Esophagus squamous epithelium (tissue), 4 donors: ENCODE measurements at regions not wholly inside any gene's neighbourhood (a gene's known extent, or its start where the extent isn't known, plus 50 kb on each side); places are given as distances from the start of the nearest gene placed in this dataset.

Experiments used
- POLR2A ChIP-seq, 4 donors: fragments of 450-650 bp; IDR thresholded peaks; one replicate each; pipeline ENCODE4 v1.6.1; 2017; ENCODE audit warnings: antibody characterized with exemption in 4 of 4, mild to moderate bottlenecking in 4 of 4, moderate library complexity in 3 of 4
- TF ChIP-seq, protein P1 (sequence below), 6 experiments: fragments of 450-650 bp in 4 of 6; fragments of 200-600 bp in 2 of 6; sonication (generic) in 2 of 6; IDR thresholded peaks; one replicate each; pipeline ENCODE4 v1.5.1; 2016 to 2019; ENCODE audit warnings: antibody characterized with exemption in 6 of 6, mild to moderate bottlenecking in 4 of 6, moderate library complexity in 4 of 6

DNA sequence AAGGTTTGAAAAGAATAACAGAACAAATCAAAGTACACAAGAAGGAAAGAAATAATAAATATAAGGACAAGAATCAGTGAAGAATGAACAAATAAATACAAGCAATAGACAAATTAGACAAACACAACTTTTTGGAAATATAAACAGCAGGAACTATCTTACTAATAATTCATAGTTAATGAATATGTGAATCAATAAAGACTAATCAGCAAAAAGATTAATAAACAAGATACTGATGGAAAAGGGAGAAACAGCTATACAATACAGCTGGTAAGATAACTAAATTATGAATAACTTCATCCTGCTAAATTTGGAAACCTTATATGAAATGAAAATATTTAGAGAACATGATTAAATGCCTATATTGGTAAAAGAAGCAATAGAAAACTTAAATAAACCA, 193.6 kb upstream of the SPRED2 start:
- TF ChIP-seq, protein P1, sequence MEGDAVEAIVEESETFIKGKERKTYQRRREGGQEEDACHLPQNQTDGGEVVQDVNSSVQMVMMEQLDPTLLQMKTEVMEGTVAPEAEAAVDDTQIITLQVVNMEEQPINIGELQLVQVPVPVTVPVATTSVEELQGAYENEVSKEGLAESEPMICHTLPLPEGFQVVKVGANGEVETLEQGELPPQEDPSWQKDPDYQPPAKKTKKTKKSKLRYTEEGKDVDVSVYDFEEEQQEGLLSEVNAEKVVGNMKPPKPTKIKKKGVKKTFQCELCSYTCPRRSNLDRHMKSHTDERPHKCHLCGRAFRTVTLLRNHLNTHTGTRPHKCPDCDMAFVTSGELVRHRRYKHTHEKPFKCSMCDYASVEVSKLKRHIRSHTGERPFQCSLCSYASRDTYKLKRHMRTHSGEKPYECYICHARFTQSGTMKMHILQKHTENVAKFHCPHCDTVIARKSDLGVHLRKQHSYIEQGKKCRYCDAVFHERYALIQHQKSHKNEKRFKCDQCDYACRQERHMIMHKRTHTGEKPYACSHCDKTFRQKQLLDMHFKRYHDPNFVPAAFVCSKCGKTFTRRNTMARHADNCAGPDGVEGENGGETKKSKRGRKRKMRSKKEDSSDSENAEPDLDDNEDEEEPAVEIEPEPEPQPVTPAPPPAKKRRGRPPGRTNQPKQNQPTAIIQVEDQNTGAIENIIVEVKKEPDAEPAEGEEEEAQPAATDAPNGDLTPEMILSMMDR (IDR thresholded peaks at IDR 0.05), result no peak
- no peak for TF ChIP-seq POLR2A (IDR thresholded peaks at IDR 0.05)
